ENCODE measurements at regions not wholly inside any gene's neighbourhood (a gene's known extent, or its start where the extent isn't known, plus 50 kb on each side); places are given as distances from the start of the nearest gene placed in this dataset.

- CTCF ChIA-PET: no interaction called here
These were observed 433.1 kb upstream of the FZD8 start for GRCh38 chr10:36075196-36075595.

GRCh38 chr10:36073796-36074345, 431.8 kb upstream of the FZD8 start:
- no TSS peak for BruUV-seq (replicated peaks)
- Histone ChIP-seq H3K9ac (ENCODE audit: low read length) (no peak overlapping the region), H3K9me2 (ENCODE audit: insufficient read depth) (no peaks in the 10 kb centered on the region), H3K36me3 (ENCODE audit: control insufficient read depth in 1 of 2, insufficient read depth in 2 of 2, low read length in 2 of 2) (no peaks in the 10 kb centered on the region), H3K4me1 (ENCODE audit: control insufficient read depth in 1 of 2, insufficient read depth in 2 of 2, low read length in 2 of 2) (no peaks in the 10 kb centered on the region), H2AFZ (ENCODE audit: low read depth, low read length, poor library complexity, severe bottlenecking) (no peak overlapping the region), H4K20me1 (ENCODE audit: insufficient read depth) (no peaks in the 10 kb centered on the region), H3K4me3 (replicated peaks in 1 of 2; ENCODE audit: low read depth in 1 of 2, low read length in 2 of 2) (no peak overlapping the region), H3K9me3 (ENCODE audit: control insufficient read depth in 1 of 2, insufficient read depth in 1 of 2, low read depth in 1 of 2, low read length in 2 of 2) (peaks cover 6 to 11% of the 10 kb centered on the region in 2 experiments; a peak in 3 of 4 replicates), H3K79me2 (ENCODE audit: insufficient read depth, low read length) (no peaks in the 10 kb centered on the region), H3K4me2 (ENCODE audit: low read length) (no peak overlapping the region), H3K27ac (ENCODE audit: low read depth, low read length) (no peak overlapping the region), H3K27me3 (ENCODE audit: insufficient read depth, low read length) (no peaks in the 10 kb centered on the region)
- ChIA-PET POLR2A (no interaction called here), CTCF (no interaction called here), RAD21 (ENCODE audit: low non-redundant PET in 1 of 2, low total read pairs in 2 of 2, uncharacterized antibody in 2 of 2, unreplicated experiment in 2 of 2) (no interaction called here)
- intact Hi-C loops (cut with micrococcal nuclease): no loop called here
- no peak for DNase-seq (ENCODE audit: low read depth, low spot score)
- no peak for ATAC-seq
- no peak for TF ChIP-seq YY1 (IDR thresholded peaks at IDR 0.05; ENCODE audit: extremely low read depth, insufficient replicate concordance, low read depth, low read length)
- no peak for TF ChIP-seq SIN3A (IDR thresholded peaks at IDR 0.05; ENCODE audit: low read depth)
- TF ChIP-seq MAX (IDR thresholded peaks at IDR 0.05): no peak
- TF ChIP-seq SRF (IDR thresholded peaks at IDR 0.05; ENCODE audit: low read depth): no peak
- no peak for TF ChIP-seq SP1 (IDR thresholded peaks at IDR 0.05; ENCODE audit: low read depth)
- TF ChIP-seq REST (IDR thresholded peaks at IDR 0.05; ENCODE audit: low read depth): no peak
- TF ChIP-seq ZNF274 (IDR thresholded peaks at IDR 0.05; ENCODE audit: low read depth, low read length): no peak
- TF ChIP-seq JUND (IDR thresholded peaks at IDR 0.05): no peak
- TF ChIP-seq ELF1 (IDR thresholded peaks at IDR 0.05; ENCODE audit: borderline replicate concordance, low read depth): no peak
- TF ChIP-seq ATF3 (IDR thresholded peaks at IDR 0.05): no peak
- no peak for TF ChIP-seq FOSL1 (IDR thresholded peaks at IDR 0.05; ENCODE audit: low read depth)
- no peak for TF ChIP-seq ZFX (IDR thresholded peaks at IDR 0.05)
- no peak for TF ChIP-seq CTCF (IDR thresholded peaks at IDR 0.05 in 2 of 3, conservative IDR thresholded peaks at IDR 0.05 in 1 of 3; ENCODE audit: borderline replicate concordance in 1 of 3, insufficient read depth in 1 of 3, low read depth in 2 of 3, low read length in 2 of 3)
- TF ChIP-seq RAD21 (IDR thresholded peaks at IDR 0.05; ENCODE audit: low read depth): no peak
- TF ChIP-seq EGR1 (IDR thresholded peaks at IDR 0.05; ENCODE audit: low read depth): no peak
- TF ChIP-seq EZH2 (IDR thresholded peaks at IDR 0.05): no peak

More at GRCh38 chr10:36075196-36075595, 433.1 kb upstream of the FZD8 start:
- H3K4me1 ChIP-seq (ENCODE audit: control insufficient read depth in 1 of 2, insufficient read depth in 2 of 2, low read length in 2 of 2): no peaks in the 10 kb centered on the region
- no TSS peak for BruUV-seq (replicated peaks)
- ChIA-PET POLR2A (no interaction called here), RAD21 (ENCODE audit: low non-redundant PET in 1 of 2, low total read pairs in 2 of 2, uncharacterized antibody in 2 of 2, unreplicated experiment in 2 of 2) (no interaction called here)
- H3K27me3 ChIP-seq (ENCODE audit: insufficient read depth, low read length): no peaks in the 10 kb centered on the region
- H2AFZ ChIP-seq (ENCODE audit: low read depth, low read length, poor library complexity, severe bottlenecking): no peak overlapping the region
- no peak for DNase-seq (ENCODE audit: low read depth, low spot score)
- H3K4me2 ChIP-seq (ENCODE audit: low read length): no peak overlapping the region
- no peak for ATAC-seq
- no peak overlapping the region for H3K4me3 ChIP-seq (replicated peaks in 1 of 2; ENCODE audit: low read depth in 1 of 2, low read length in 2 of 2)
- H3K9me3 ChIP-seq (ENCODE audit: control insufficient read depth in 1 of 2, insufficient read depth in 1 of 2, low read depth in 1 of 2, low read length in 2 of 2): peaks cover 3 to 11% of the 10 kb centered on the region in 2 experiments; a peak in 3 of 4 replicates
- intact Hi-C loops (cut with micrococcal nuclease): no loop called here
- H4K20me1 ChIP-seq (ENCODE audit: insufficient read depth): no peaks in the 10 kb centered on the region
- H3K9ac ChIP-seq (ENCODE audit: low read length): no peak overlapping the region
- no peak overlapping the region for H3K27ac ChIP-seq (ENCODE audit: low read depth, low read length)
- no peak for TF ChIP-seq ZFX (IDR thresholded peaks at IDR 0.05)
- H3K79me2 ChIP-seq (ENCODE audit: insufficient read depth, low read length): no peaks in the 10 kb centered on the region
- no peaks in the 10 kb centered on the region for H3K36me3 ChIP-seq (ENCODE audit: control insufficient read depth in 1 of 2, insufficient read depth in 2 of 2, low read length in 2 of 2)
- no peaks in the 10 kb centered on the region for H3K9me2 ChIP-seq (ENCODE audit: insufficient read depth)
